ENCODE measurements at regions not wholly inside any gene's neighbourhood (a gene's known extent, or its start where the extent isn't known, plus 50 kb on each side); places are given as distances from the start of the nearest gene placed in this dataset.

DNA sequence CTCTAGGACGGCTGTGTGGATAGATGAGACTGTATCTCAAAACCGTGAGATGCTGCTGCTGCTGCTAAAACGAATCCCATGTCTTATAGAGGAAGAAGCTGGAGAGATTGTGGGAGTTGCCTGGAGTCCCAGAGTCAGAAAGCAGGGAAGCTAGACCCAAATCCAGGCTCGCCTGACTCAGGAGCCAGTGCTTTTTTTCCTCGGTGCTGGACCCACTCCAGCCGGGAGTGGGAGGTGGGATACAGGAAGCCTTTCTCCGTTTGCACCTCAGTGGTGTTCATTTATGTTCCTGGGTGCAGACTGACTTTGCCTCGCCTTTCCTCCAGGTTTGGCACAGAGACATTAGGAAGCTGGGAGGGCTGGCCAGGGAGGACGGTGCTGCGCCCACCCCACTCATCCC is 150.9 kb upstream of the LINGO1 start:
- H3K9me3 ChIP-seq = no peaks in the 10 kb centered on the region
- TF ChIP-seq, protein P1, sequence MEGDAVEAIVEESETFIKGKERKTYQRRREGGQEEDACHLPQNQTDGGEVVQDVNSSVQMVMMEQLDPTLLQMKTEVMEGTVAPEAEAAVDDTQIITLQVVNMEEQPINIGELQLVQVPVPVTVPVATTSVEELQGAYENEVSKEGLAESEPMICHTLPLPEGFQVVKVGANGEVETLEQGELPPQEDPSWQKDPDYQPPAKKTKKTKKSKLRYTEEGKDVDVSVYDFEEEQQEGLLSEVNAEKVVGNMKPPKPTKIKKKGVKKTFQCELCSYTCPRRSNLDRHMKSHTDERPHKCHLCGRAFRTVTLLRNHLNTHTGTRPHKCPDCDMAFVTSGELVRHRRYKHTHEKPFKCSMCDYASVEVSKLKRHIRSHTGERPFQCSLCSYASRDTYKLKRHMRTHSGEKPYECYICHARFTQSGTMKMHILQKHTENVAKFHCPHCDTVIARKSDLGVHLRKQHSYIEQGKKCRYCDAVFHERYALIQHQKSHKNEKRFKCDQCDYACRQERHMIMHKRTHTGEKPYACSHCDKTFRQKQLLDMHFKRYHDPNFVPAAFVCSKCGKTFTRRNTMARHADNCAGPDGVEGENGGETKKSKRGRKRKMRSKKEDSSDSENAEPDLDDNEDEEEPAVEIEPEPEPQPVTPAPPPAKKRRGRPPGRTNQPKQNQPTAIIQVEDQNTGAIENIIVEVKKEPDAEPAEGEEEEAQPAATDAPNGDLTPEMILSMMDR (IDR thresholded peaks at IDR 0.05) = no peak
- peaks cover 16% of the 10 kb centered on the region for H3K27me3 ChIP-seq
- no peak for ATAC-seq
- H3K4me3 ChIP-seq = no peak overlapping the region
- intact Hi-C loops (cut with DNase I) = no loop called here
- H3K4me1 ChIP-seq = no peaks in the 10 kb centered on the region
- H3K36me3 ChIP-seq = no peaks in the 10 kb centered on the region
- DNase-seq = no peak
- H3K27ac ChIP-seq = no peak overlapping the region

GRCh38 chr15:77782691-77783090 is 150.0 kb upstream of the LINGO1 start:
- intact Hi-C loops (cut with DNase I) = no loop called here
- H3K27me3 ChIP-seq = peaks cover 16% of the 10 kb centered on the region

DNA sequence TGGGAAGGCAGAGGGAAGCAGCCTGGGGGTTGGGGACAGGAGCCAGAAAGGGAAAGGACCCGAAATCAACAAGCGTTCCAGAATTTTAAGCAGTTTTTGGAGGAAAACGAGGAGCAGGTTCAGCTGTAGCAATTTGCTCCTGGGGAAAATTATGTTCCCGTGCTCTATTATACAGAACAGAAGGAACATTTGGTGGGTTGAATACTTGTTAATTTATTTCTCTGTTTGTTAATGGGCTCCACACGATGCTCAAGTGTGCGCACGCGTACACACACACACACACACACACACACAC is 149.2 kb upstream of the LINGO1 start:
- Histone ChIP-seq H3K36me3 (no peaks in the 10 kb centered on the region), H3K4me3 (no peak overlapping the region), H3K9me3 (no peaks in the 10 kb centered on the region), H3K4me1 (no peaks in the 10 kb centered on the region), H3K27ac (no peak overlapping the region), H3K27me3 (peaks cover 12% of the 10 kb centered on the region)
- TF ChIP-seq, protein P1 (IDR thresholded peaks at IDR 0.05) = no peak
- DNase-seq (no peak), ATAC-seq (no peak)
- intact Hi-C loops (cut with DNase I) = no loop called here

More at GRCh38 chr15:77782691-77783090, 150.0 kb upstream of the LINGO1 start:
- Histone ChIP-seq H3K36me3 (no peaks in the 10 kb centered on the region), H3K4me1 (no peaks in the 10 kb centered on the region), H3K27ac (no peak overlapping the region), H3K9me3 (no peaks in the 10 kb centered on the region), H3K4me3 (no peak overlapping the region)
- ATAC-seq (no peak), DNase-seq (no peak)
- TF ChIP-seq, protein P1 (IDR thresholded peaks at IDR 0.05) = no peak

DNA sequence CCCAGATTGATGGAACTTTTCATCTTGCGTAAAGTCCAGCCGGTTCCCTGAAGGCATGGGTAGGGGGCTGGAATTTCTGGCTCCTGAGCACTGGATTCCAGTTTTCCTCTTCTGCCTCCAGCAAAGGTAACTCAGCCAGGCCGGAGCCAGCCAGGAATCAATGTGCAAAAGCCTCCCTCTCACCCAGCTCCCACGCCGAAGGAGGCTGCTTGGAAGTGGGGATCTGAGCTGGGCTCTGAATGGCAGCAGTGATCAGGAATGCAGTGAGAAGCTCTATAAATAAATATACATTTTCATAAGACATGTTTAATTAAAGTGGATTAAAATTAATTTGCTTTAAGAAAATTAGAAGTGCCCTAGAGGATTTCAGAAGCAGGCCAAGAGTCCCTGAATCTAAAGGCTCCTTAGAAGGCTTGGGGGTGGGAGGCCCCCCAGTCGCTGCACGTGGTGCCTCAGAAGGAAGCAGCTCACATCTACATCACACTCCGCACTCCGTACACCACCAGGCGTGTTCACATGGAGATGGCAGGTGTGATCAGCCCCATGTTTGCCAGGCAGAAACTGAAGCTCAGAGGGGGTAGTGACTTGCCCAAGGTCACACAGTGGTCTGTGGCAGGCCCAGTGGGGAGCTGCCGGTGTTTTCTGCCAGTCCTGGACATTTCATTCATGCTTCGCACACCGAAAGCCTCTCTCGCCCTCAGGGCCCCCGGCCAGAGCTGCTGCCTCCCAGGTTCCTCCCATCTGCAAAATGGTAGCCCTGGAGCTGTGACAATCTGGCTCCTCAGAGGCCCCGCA is 148.6 kb upstream of the LINGO1 start:
- no peak overlapping the region for H3K4me3 ChIP-seq
- intact Hi-C loops (cut with DNase I) = no loop called here
- ATAC-seq = no peak

DNA sequence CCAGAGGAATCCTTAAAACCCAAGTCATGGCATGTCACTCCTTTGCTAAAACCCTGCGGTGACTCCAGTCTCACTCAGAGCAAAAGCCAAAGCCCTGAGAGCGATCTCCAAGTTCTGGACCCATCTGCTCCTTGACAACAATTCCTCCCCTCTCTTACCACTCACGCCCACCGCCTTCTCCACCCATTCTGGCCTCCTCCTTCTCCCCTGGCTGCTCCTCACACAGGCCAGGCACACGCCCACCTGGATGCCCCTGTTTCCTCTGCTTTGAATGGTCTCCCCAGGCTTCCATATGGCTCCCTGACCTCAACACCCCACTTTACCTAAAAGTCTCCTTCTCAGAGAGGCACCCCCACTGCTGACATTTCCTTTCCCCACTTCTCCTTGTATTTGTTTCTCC is 146.1 kb upstream of the LINGO1 start:
- no peak for ATAC-seq
- Histone ChIP-seq H3K9me3 (no peaks in the 10 kb centered on the region), H3K36me3 (no peaks in the 10 kb centered on the region), H3K27me3 (no peaks in the 10 kb centered on the region), H3K4me1 (no peaks in the 10 kb centered on the region), H3K27ac (no peak overlapping the region), H3K4me3 (no peak overlapping the region)
- TF ChIP-seq, protein P1 (IDR thresholded peaks at IDR 0.05) = no peak
- no peak for DNase-seq
- intact Hi-C loops (cut with DNase I) = no loop called here

More for the DNA sequence above, 148.6 kb upstream of the LINGO1 start:
- Histone ChIP-seq H3K27me3 (peaks cover 7% of the 10 kb centered on the region), H3K36me3 (no peaks in the 10 kb centered on the region), H3K9me3 (no peaks in the 10 kb centered on the region), H3K27ac (no peak overlapping the region), H3K4me1 (no peaks in the 10 kb centered on the region)
- TF ChIP-seq, protein P1 (IDR thresholded peaks at IDR 0.05) = no peak
- DNase-seq = no peak

- H3K4me3 ChIP-seq = no peak overlapping the region
- H3K27me3 ChIP-seq = no peaks in the 10 kb centered on the region
- intact Hi-C loops (cut with DNase I) = no loop called here
- ATAC-seq (no peak), DNase-seq (no peak)
- TF ChIP-seq, protein P1 (IDR thresholded peaks at IDR 0.05) = no peak
- H3K36me3 ChIP-seq = no peaks in the 10 kb centered on the region
- H3K9me3 ChIP-seq = no peaks in the 10 kb centered on the region
- no peak overlapping the region for H3K27ac ChIP-seq
- no peaks in the 10 kb centered on the region for H3K4me1 ChIP-seq
These were observed 143.1 kb upstream of the LINGO1 start for GRCh38 chr15:77775837-77776236.
